ENCODE measurements at regions not wholly inside any gene's neighbourhood (a gene's known extent, or its start where the extent isn't known, plus 50 kb on each side); places are given as distances from the start of the nearest gene placed in this dataset.
"Not testable (repeated sequence)": the region's sequence is repeated elsewhere in the genome, so short reads cannot be mapped to it uniquely, and the experiment has no call there.

DNA sequence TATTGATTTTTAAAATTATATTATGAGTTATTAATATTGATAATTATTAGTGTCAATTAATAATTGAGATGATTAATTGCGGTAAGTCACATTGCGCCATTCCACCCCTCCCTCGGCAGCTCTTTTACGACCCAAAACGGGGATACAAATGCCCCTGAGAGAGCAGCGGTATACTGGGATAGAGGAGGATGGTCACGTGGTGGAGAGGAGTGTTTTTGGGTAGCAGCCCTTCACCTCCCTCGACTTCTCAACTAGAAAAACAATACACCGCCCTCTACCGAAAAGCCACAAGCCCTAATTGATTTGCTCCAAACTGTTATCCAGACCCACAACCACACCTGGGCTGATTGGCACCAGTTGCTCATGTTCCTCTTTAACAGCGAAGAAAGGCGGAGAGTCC, 71.0 kb downstream of the DAPL1 start:
- not testable (repeated sequence) for DNase-seq

DNA sequence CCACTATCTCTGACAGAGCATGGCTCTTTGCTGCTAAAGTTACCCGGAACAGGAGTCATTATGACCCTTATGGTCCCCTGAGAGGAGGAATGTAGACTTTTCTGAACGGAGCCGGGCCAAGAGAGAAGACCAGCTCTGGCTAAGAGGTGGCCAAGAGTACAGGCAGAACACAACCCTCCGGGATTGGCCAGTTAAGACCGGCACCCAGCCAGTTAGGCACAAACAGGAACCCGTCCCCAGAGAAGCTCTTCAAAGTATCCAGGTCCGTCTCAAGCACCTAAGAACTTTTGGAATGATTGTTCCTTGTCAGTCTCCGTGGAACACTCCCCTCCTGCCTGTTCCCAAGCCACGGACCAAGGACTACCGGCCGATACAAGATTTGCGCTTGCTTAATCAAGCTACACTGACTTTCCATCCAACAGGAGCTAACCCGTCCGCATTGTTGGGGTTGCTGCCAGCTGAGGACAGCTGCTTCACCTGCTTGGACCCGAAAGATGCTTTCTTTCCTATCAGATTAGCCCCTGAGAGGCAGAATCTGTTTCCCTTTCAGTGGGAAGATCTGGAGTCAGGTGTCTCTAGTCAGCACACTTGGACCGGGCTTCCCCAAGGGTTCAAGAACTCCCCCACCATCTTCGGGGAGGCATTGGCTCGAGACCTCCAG, 72.5 kb downstream of the DAPL1 start:
- DNase-seq, result not testable (repeated sequence)

DNA sequence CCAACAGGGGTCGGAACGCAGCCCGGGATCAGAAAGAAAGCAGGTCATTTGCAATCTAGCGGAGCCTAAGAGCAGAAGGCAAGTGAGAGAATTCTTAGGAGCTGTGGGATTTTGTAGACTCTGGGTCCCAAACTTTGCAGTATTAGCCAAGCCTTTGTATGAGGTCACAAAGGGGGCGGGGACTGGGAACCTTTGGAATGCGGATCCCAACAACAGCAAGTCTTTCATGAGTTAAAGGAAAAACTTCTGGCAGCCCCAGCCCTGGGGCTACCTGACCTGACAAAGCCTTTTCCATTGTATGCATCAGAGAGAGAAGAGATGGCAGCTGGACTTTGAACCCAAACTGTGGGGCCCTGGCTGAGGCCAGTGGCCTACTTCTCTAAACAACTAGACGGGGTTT, 73.3 kb downstream of the DAPL1 start:
- DNase-seq, result not testable (repeated sequence)

DNA sequence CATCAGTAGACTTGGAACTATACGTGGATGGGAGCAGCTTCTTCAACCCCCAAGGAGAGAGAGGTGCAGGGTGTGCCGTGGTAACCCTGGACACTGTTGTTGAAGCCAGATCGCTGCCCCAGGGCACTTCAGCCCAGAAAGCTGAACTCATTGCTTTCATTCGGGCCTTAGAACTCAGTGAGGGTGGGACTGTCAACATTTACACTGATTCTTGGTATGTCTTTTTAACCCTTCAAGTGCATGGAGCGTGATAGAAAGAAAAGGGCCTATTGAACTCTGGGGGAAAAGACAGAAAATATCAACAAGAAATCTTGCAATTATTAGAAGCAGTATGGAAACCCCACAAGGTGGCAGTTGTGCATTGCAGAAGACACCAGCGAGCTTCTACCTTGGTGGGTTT, 74.0 kb downstream of the DAPL1 start:
- not testable (repeated sequence) for DNase-seq

DNA sequence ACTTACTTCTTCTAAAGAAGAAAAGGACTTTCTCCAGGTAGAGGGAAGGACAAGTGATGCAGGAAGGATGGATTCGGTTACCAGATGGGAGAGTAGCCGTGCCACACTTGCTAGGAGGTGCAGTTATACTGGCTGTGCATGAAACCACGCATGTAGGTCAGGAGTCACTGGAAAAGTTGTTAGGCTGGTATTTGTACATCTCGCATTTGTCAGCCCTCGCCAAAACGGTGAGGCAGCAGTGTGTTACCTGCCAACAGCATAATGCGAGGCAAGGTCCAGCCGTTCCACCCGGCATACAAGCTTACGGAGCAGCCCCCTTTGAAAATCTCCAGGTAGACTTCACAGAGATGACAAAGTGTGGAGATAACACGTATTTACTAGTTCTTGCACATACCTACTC, 74.5 kb downstream of the DAPL1 start:
- not testable (repeated sequence) for DNase-seq

DNA sequence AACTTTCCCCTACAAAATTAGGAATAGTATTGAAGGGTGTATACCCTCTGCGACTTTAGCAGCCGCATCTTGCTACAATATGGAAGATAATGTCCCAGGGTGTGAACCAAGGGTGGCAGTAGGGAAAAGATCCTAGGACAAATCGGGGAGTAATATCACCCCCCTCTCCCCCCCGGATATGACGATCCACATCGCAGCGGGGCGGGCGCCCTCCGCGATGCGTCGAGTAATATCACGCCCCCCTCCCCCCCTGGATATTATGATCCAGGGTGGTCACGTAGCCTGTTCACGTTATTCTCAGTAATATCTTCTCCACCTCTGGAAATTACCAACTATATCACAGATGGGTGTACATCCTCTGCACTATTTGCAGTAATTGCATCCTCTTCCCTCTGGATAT, 82.9 kb downstream of the DAPL1 start:
- DNase-seq, result no peak

DNA sequence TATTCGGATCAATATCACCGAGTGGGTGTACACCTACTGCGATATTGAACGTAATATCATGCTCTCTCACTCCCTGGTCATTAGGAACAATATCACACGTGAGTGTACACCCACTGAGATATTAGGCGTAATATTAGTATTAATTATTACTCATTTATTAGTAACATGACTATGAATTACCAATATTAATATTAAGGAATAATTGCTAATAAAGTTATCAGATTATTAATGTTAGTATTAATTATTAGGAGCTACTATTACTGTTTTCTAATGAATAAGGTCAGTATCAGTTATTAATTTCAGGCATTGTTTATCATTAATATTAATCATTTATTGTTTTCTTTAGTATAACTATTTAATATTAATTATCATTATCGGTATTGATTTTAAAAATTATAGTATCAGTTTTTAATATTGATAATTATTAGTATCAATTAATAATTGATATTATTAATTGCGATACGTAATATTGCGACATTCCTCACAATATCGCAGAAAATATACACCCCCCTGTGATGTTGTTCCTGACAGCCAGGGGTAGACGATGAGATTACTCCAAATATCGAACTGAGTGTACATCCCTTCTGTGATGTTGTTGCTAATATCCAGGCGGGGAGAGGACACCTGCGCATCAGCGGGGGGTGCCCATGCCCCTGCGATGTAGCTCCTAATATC, 84.2 kb downstream of the DAPL1 start:
- DNase-seq, result no peak

DNA sequence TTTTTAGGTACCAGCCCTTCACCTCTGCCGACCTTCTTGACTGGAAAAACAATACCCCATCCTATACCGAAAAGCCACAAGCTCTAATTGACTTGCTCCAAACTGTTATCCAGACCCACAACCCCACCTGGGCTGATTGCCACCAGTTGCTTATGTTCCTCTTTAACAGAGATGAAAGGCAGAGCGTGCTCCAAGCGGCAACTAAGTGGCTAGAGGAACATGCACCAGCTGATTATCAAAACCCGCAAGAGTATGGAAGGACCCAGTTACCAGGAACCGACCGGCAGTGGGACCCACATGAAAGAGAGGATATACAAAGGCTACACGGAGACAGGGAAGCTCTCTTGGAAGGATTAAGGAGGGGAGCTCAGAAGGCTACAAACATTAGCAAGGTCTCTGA, 86.1 kb upstream of the TANC1 start:
- no peak for DNase-seq

DNA sequence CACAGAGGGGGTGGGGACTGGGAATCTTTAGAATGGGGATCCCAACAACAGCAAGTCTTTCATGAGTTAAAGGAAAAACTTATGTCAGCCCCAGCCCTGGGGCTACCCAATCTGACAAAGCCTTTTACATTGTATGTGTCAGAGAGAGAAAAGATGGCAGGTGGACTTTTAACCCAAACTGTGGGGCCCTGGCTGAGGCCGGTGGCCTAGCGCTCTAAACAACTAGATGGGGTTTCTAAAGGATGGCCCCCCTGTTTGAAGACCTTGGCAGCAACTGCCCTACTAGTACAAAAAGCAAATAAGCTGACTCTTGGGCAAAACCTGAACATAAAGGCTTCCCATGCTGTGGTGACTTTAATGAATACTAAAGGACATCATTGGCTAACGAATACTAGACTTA, 83.9 kb upstream of the TANC1 start:
- not testable (repeated sequence) for DNase-seq

DNA sequence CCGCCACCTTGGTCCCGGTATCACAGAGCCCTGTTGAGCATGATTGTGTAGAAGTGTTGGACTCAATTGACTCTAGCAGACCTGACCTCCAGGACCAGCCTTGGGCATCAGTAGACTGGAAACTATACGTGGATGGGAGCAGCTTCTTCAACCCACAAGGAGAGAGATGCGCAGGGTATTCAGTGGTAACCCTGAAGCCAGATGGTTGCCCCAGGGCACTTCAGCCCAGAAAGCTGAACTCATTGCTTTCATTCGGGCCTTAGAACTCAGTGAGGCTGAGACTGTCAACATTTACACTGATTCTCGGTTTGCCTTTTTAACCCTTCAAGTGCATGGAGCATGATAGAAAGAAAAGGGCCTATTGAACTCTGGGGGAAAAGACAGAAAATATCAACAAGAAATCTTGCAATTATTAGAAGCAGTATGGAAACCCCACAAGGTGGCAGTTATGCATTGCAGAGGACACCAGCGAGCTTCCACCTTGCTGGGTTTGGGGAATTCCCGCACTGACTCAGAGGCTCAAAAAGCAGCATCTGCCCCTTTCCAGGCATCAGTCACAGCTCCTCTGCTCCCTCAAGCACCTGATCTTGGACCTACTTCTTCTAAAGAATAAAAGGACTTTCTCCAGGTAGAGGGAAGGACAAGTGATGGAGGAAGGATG, 83.3 kb upstream of the TANC1 start:
- DNase-seq, result not testable (repeated sequence)

DNA sequence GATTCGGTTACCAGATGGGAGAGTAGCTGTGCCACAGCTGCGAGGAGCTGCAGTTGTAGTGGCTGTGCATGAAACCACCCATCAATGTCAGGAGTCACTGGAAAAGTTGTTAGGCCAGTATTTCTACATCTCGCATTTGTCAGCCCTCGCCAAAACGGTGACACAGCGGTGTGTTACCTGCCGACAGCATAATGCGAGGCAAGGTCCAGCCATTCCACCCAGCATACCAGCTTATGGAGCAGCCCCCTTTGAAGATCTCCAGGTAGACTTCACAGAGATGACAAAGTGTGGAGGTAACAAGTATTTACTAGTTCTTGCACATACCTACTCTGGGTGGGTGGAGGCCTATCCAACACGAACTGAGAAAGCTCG, 82.8 kb upstream of the TANC1 start:
- DNase-seq, result not testable (repeated sequence)

DNA sequence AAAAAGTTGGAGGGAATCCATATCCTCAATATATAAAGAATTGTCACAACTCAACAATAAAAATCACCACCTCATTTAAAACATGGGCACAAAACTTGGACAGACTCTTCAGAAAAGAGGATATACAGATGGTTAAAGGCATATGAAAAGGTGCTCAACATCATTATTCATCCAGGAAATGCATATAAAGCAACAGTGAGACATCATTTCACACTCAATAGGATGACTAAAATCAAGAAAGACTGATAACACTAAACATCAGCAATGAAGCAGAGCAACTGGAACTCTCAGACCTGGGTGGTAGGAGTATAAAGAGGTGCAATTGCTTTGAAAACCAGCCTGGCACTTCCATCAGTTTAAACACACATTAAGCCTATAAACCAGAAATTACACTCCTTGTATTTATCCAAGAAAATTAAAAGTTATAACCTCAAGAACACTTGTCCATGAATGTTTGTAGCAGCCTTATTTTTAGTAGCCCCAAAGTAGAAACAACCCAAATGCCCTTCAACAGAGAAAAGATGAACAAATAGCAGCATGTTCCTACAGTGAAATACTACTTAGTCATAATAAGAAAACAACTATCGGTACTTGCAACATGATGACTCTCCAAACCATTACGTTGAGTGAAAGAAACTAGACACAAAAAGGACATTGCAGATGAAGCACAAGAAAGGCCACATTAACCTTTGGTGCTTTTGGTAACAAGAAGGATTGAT, 79.1 kb upstream of the TANC1 start:
- no peak for DNase-seq

DNA sequence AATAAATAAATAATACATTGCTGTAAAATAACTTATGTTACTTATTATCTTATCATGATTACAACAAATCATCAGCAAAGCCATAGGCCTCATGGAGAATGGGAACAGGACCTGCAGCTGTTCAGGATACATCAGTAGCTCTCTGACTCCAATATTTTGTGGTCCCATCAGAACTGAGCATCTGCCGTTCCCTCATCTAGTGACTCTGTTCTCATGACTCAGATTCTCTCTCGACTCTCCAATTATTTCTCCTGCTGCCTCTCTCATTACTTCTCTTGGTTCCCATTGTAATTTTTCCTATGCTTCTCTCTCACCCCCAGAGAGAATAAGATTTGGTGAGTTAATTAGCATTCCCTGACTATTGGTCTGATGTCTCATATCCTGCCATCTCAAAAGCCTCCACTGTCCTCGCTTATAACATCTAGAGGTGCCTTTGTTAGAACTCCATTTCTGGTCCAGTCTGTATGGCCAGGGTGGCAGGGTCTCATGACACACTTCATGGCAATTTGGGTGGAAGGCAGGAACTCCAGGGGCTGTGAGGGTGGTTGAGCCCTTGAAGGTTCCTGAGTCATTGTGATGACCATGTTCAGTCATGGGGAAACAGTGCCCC, 78.0 kb upstream of the TANC1 start:
- DNase-seq, result no peak

DNA sequence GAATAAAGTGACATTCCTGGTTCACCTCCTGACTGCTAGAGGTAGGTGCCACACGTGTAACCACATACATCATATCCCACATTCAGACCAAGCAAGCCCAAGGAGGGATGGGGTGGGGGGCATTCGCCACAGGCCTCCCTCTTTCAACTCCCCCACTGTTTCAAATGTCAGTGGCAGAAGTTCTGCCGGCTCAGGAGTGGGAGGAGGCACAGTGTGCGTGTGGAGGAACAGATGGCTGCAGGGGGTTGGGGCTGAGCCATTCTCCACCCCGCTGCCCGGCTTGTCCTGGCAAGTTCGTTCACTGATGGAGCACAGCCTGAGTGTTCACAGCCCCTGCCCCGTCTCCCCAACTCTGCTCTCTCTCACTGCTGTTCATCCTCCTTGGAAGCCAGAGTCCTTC, 75.4 kb upstream of the TANC1 start:
- DNase-seq, result no peak

DNA sequence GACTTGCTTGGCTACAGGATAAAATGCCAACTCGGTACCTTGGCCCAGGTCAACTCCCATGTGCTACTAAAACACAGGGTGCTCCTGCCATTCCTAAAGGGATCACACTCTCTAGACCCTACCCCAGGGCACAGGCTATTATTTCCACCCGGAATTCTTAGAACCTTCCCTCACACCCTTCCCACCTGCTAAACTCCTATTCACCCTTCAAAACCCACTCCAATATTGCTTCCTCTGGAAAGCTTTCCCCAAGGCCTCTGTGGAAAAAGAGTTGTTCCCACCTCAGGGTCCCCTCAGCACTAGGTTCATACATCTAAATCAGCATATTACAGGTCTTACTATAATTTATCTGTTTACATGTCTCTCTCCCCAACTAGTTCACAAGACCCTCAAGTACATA, 75.0 kb upstream of the TANC1 start:
- DNase-seq, result no peak

DNA sequence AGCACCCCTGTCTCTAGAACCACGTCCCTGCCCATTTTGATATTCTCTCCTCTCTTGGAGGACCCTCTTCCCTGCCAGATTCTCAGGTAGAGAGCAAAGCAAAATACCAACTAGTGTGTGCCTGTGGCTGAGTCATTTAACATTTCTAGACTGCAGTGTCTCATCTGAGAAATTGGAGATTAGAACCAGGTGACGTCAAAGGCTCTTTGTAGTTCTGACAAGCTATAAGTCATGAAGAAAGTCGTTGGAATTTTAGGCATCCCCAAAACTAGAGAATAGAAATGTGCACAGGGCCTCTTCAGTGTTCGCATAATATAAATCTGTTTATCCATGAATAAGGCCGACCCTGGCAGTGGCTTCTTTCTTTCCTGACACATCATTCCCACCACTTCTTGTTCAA, 74.4 kb upstream of the TANC1 start:
- DNase-seq, result no peak

DNA sequence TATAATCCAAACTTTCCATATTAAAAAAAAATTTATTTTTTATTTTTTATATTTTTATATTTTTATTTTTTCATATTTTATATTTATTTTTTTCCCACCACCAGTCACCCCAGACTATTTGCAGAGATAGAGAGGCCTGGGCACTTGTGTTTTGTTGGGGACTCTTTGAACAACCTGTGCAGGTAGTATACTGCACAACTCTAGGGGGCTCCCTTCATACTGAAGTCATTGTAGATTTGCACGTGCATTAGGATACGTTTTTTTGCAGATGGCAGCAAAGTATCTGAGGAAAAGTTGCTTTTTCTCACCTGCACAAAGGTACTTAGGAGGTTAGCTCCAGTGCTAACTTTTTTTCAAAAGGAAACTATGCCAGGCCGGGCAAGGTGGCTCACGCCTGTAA, 73.9 kb upstream of the TANC1 start:
- no peak for DNase-seq

DNA sequence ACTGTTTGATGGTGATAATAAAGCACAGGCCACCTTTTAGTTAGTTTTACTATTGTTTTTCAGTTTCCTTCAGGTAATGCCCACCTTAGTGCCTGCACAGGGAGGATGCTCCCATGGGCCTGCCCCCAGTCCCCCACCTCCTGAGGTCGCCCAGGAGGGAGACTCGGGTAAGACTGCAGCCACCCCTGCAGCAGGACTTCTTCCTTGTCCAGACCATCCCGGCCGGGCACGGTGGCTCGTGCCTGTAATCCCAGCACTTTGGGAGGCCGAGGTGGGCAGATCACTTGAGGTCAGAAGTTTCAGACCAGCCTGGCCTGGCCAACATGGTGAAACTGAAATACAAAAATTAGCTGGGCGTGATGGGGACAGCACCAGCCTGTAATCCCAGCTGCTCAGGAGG, 68.1 kb upstream of the TANC1 start:
- no peak for DNase-seq

DNA sequence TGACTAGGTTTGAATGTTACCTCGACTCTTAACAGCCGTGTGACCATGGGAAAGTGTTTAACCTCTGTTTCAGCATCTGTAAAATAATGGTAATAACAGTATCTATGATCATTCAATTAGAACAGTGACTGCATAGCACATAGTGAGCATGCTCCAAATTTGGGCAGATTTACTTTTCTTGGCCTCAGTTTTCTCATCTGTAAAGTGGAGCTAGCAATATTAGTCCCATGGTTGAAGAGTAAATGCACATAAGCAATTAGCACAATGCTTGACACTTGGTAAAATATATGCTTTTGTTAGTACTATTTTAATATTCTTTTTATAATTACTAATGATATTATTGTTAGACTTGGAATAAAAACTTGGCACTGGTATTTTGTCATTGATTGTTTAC, 66.4 kb upstream of the TANC1 start:
- no peak for DNase-seq

DNA sequence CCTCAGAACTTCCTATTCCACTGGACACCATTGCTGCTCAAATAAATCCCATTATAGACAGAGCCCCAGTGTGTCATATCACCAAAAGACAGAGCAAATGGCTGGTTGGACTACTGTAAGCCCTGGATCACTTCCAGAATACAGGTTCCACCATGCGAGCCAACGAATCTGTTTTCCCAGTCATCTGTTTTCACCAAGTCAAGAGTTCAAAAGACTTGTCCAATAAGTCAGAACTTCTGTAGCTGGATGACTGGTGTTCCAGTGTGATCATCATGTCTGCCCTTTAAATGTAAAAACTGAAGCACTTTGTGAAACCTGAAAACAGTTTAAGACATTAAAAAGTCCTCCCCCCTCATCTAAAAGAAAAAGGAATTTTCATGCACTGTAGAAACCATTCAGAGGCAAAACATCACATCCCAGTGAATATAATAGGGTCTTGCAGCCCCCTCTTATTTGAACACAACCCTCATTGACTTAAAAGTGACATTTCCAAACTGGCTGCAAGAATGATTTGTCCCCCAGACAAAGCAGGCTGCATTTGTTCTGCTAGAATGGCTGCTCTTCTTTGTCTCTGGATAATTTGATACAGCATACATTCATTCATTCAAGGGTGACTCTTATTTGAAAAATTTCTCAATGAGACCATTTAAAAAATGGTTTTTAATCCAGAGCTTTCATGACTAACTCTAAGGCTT, 64.6 kb upstream of the TANC1 start:
- DNase-seq, result no peak

DNA sequence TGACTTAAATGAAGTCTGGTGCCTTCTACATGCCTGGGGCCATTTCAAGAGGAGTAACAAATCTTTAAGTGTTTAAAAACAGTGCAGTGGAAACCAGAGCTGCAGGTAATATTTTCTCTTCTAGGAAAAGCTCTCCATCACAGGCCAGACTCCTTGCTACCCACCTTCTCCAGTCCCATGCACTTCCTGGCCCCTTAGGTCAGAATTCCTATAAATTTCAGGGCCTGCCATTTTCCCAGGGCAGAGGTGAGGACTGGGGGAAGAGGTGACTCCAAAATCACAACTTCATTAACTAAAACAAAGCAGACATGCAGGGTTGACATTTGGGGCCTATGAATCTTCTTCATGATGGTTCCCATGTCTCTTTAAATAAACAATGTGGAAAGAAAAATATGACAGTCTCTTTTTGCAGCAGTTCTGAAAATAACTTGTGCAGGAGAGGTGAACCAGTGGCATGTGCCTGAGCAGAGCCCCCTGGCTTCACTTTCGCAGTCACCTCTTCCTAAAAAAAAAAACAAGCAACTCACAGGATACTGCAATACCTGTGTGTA, 63.7 kb upstream of the TANC1 start:
- no peak for DNase-seq

DNA sequence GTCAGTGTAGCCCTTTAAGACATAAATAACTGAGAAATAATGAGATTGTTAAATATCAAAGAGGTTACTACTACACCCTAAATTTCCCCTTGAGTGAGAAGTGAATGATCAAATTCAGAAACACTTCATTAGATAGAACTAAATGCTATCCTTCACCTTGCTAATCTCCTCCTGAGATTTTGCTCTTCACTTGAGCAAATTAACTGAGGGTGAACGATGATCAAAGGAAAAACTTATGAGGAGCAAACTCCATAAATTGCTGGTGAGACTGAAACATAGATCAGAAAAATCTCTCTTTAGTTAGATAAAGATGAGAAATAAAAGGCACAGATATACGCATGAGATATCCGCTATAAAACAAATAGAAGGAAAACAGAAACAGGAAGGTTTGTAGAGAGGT, 63.1 kb upstream of the TANC1 start:
- DNase-seq, result no peak

All from GF-D8 (cell line).